GM12878 (cell line): ENCODE measurements at regions not wholly inside any gene's neighbourhood (a gene's known extent, or its start where the extent isn't known, plus 50 kb on each side); places are given as distances from the start of the nearest gene placed in this dataset.

Source experiments
- ATAC-seq: fragments of 200-7000 bp; cut with Tn5 transposase; 3 replicates; pipeline ENCODE4 v1.9.1; 2020; ENCODE audit warnings: mild to moderate bottlenecking, moderate library complexity
- BruUV-seq: library from RNA; stranded (reverse); fragments of 400-500 nt; replicated peaks from 2 replicates; lab custom pipeline; 2021; lab: Mats Ljungman, UMichigan
- CTCF ChIA-PET: fragments of 300-600 bp; sonication (Branson Sonifier 250); formaldehyde crosslinking; extraction: SDS; loops from one replicate; lab custom pipeline; 2021; ENCODE audit warnings: inconsistent platforms; lab: Yijun Ruan, JAX
- POLR2A ChIA-PET: fragments of 350-600 bp; formaldehyde crosslinking; extraction: SDS; loops from one replicate; lab custom pipeline; 2021; ENCODE audit warnings: inconsistent platforms; lab: Charles Lee
- RAD21 ChIA-PET: fragments of 300-600 bp; sonication (Branson Sonifier 250); formaldehyde crosslinking; loops from one replicate; lab custom pipeline; 2023; ENCODE audit warnings: antibody characterized with exemption; ENCODE audit not compliant: unreplicated experiment; lab: Charles Lee
- SMC1A ChIA-PET: fragments of 300-600 bp; sonication (Branson Sonifier 250); formaldehyde crosslinking; loops from one replicate; lab custom pipeline; 2023; ENCODE audit not compliant: unreplicated experiment, uncharacterized antibody; lab: Charles Lee
- DNase-seq: peaks from one replicate; pipeline ENCODE4 v3.0.0-alpha.2; 2011; ENCODE audit warnings: low read depth, low spot score
- FAIRE-seq: peaks from 3 replicates; lab custom pipeline; 2011; peaks lifted over from hg19 to GRCh38; lab: Jason Lieb, UNC
- H2AFZ ChIP-seq: 2 replicates; pipeline ENCODE4 v1.6.0; 2011; ENCODE audit warnings: low read depth, low read length, control low read depth; ENCODE audit not compliant: control insufficient read depth
- H3K27ac ChIP-seq: 2 replicates; pipeline ENCODE4 v1.5.1; 2011; ENCODE audit warnings: control low read depth; ENCODE audit not compliant: control insufficient read depth, insufficient read depth
- H3K27me3 ChIP-seq, 2 experiments: replicated peaks in 1 of 2; 2 replicates each; pipeline versions ENCODE4 v1.6.0 to v1.6.1; 2011; ENCODE audit warnings: low read length in 1 of 2; ENCODE audit not compliant: control insufficient read depth in 2 of 2, insufficient read depth in 2 of 2
- H3K36me3 ChIP-seq, 2 experiments: 2 replicates each; pipeline ENCODE4 v1.5.1; 2011; ENCODE audit warnings: low read length in 1 of 2; ENCODE audit not compliant: control insufficient read depth in 2 of 2, insufficient read depth in 2 of 2
- H3K4me1 ChIP-seq: 2 replicates; pipeline ENCODE4 v1.6.1; 2011; ENCODE audit warnings: mild to moderate bottlenecking, low read length, moderate library complexity, mixed read lengths; ENCODE audit not compliant: control insufficient read depth, insufficient read depth
- H3K4me2 ChIP-seq: 2 replicates; pipeline ENCODE4 v1.6.0; 2011; ENCODE audit warnings: control low read depth; ENCODE audit not compliant: control insufficient read depth, insufficient read depth
- H3K4me3 ChIP-seq: fragments of 200-600 bp; sonication (generic); 2 replicates; pipeline ENCODE4 v1.5.1; 2016
- H3K79me2 ChIP-seq: 2 replicates; pipeline ENCODE4 v1.6.0; 2011; ENCODE audit warnings: low read length; ENCODE audit not compliant: control insufficient read depth, insufficient read depth
- H3K9ac ChIP-seq: 2 replicates; pipeline ENCODE4 v1.8.0; 2011; ENCODE audit warnings: low read length, control low read depth, mixed read lengths; ENCODE audit not compliant: control insufficient read depth, insufficient read depth
- H3K9me3 ChIP-seq: replicated peaks from 3 replicates; pipeline ENCODE4 v1.5.1; 2011; ENCODE audit warnings: mild to moderate bottlenecking, low read length; ENCODE audit not compliant: control insufficient read depth, insufficient read depth
- H4K20me1 ChIP-seq: 2 replicates; pipeline ENCODE4 v1.6.0; 2011; ENCODE audit not compliant: control insufficient read depth, insufficient read depth
- BMI1 ChIP-seq: fragments of 450-650 bp; IDR thresholded peaks from 2 replicates; pipeline ENCODE4 v1.6.1; 2016; ENCODE audit warnings: mild to moderate bottlenecking, moderate library complexity, borderline replicate concordance
- BRCA1 ChIP-seq: IDR thresholded peaks from 2 replicates; pipeline ENCODE4 v1.6.1; 2011; ENCODE audit warnings: low read depth, low read length, improper control_type of control experiment
- IKZF2 ChIP-seq, 2 experiments: fragments of 450-650 bp; IDR thresholded peaks; 2 replicates each; pipeline ENCODE4 v1.6.1; 2017; ENCODE audit warnings: mild to moderate bottlenecking in 2 of 2, moderate library complexity in 2 of 2
- IRF4 ChIP-seq: IDR thresholded peaks from 2 replicates; pipeline ENCODE4 v1.6.1; 2011; ENCODE audit warnings: low read depth, low read length
- KAT2A ChIP-seq: conservative IDR thresholded peaks from 2 replicates; pipeline ENCODE4 v1.6.1; 2011; ENCODE audit warnings: low read depth, low read length; ENCODE audit not compliant: control insufficient read depth
- MEF2B ChIP-seq: fragments of 450-650 bp; IDR thresholded peaks from 2 replicates; pipeline ENCODE4 v1.6.1; 2018; ENCODE audit warnings: mild to moderate bottlenecking, moderate library complexity; ENCODE audit not compliant: partially characterized antibody, poor library complexity, severe bottlenecking
- NBN ChIP-seq: fragments of 450-650 bp; IDR thresholded peaks from 2 replicates; pipeline ENCODE4 v1.6.1; 2016
- NR2C1 ChIP-seq: fragments of 450-650 bp; IDR thresholded peaks from 2 replicates; pipeline ENCODE4 v1.6.1; 2017; ENCODE audit warnings: antibody characterized with exemption, mild to moderate bottlenecking, moderate library complexity
- PAX8 ChIP-seq: fragments of 450-650 bp; IDR thresholded peaks from 2 replicates; pipeline ENCODE4 v1.6.1; 2017; ENCODE audit warnings: mild to moderate bottlenecking, moderate library complexity
- SMAD5 ChIP-seq: IDR thresholded peaks from 2 replicates; pipeline ENCODE4 v1.6.1; 2016; ENCODE audit warnings: antibody characterized with exemption, low read depth
- SMARCA5 ChIP-seq: fragments of 450-650 bp; IDR thresholded peaks from 2 replicates; pipeline ENCODE4 v1.6.1; 2017; ENCODE audit warnings: mild to moderate bottlenecking
- STAT1 ChIP-seq: fragments of 450-650 bp; conservative IDR thresholded peaks from 2 replicates; pipeline ENCODE4 v1.6.1; 2014; ENCODE audit warnings: antibody characterized with exemption, mild to moderate bottlenecking
- STAT3 ChIP-seq: IDR thresholded peaks from 2 replicates; pipeline ENCODE4 v1.6.1; 2011; ENCODE audit warnings: low read depth, low read length, improper control_type of control experiment
- SUZ12 ChIP-seq: fragments of 200-600 bp; sonication (generic); IDR thresholded peaks from one replicate; pipeline ENCODE4 v1.6.1; 2018; ENCODE audit warnings: antibody characterized with exemption, mild to moderate bottlenecking; ENCODE audit not compliant: unreplicated experiment
- TCF12 ChIP-seq: IDR thresholded peaks from 2 replicates; pipeline ENCODE4 v1.6.1; 2011; ENCODE audit warnings: low read depth, mild to moderate bottlenecking, low read length
- TCF3 ChIP-seq: IDR thresholded peaks from 2 replicates; pipeline ENCODE4 v1.6.1; 2012; ENCODE audit warnings: low read depth, mild to moderate bottlenecking, low read length, borderline replicate concordance; ENCODE audit not compliant: insufficient read depth
- YBX1 ChIP-seq: fragments of 450-650 bp; IDR thresholded peaks from 2 replicates; pipeline ENCODE4 v1.6.1; 2016; ENCODE audit warnings: antibody characterized with exemption
- ZNF622 ChIP-seq: fragments of 450-650 bp; IDR thresholded peaks from 2 replicates; pipeline ENCODE4 v1.6.1; 2017; ENCODE audit warnings: mild to moderate bottlenecking, inconsistent platforms
- ZSCAN29 ChIP-seq: fragments of 450-650 bp; IDR thresholded peaks from 2 replicates; pipeline ENCODE4 v1.6.1; 2017; ENCODE audit warnings: mild to moderate bottlenecking, moderate library complexity
- WGBS: methylation state at CpG from one replicate; pipeline ENCODE4 v1.1.6; 2016; ENCODE audit warnings: low lambda C conversion rate; ENCODE audit not compliant: insufficient replicate concordance, insufficient coverage; ENCODE audit errors: missing lambda C conversion rate; 5-methylcytosine and 5-hydroxymethylcytosine counted together
- in situ Hi-C: fragments of 300-500 bp; cut with MboI; formaldehyde crosslinking; loops from 9 replicates; pipeline ENCODE4 v1.14.3; 2018; ENCODE audit warnings: mixed read lengths
- intact Hi-C: fragments of 100-400 bp; cut with micrococcal nuclease; formaldehyde crosslinking; loops from one replicate; pipeline ENCODE4 v1.14.2; 2022; ENCODE audit not compliant: unreplicated experiment
- TF ChIP-seq, protein P1 (sequence below): IDR thresholded peaks from 2 replicates; pipeline ENCODE4 v1.6.1; 2012; ENCODE audit warnings: low read depth, low read length, improper control_type of control experiment
- TF ChIP-seq, protein P2 (sequence below): fragments of 450-650 bp; IDR thresholded peaks from 2 replicates; pipeline ENCODE4 v1.6.1; 2017; ENCODE audit warnings: antibody characterized with exemption, mild to moderate bottlenecking, moderate library complexity

- TF ChIP-seq TCF12, result no peak
- TF ChIP-seq, protein P1, sequence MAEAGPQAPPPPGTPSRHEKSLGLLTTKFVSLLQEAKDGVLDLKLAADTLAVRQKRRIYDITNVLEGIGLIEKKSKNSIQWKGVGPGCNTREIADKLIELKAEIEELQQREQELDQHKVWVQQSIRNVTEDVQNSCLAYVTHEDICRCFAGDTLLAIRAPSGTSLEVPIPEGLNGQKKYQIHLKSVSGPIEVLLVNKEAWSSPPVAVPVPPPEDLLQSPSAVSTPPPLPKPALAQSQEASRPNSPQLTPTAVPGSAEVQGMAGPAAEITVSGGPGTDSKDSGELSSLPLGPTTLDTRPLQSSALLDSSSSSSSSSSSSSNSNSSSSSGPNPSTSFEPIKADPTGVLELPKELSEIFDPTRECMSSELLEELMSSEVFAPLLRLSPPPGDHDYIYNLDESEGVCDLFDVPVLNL, result no peak
- no peak for TF ChIP-seq STAT3
Observed at GRCh38 chr6:165096209-165096608, 213.2 kb downstream of the C6orf118 start (continued).

GRCh38 chr6:165092881-165093595, 216.4 kb downstream of the C6orf118 start:
- intact Hi-C loops, result no loop called here
- TF ChIP-seq IKZF2 (IDR thresholded peaks at IDR 0.05), result no peak
- TF ChIP-seq BRCA1, result no peak
- no peak for TF ChIP-seq TCF3
- no peak for TF ChIP-seq ZNF622
- TF ChIP-seq ZSCAN29, result no peak
- TF ChIP-seq KAT2A, result no peak
- TF ChIP-seq NR2C1, result no peak
- no peak for TF ChIP-seq SMAD5
- no peak for TF ChIP-seq IRF4
- no peak for TF ChIP-seq PAX8
- TF ChIP-seq, protein P2, sequence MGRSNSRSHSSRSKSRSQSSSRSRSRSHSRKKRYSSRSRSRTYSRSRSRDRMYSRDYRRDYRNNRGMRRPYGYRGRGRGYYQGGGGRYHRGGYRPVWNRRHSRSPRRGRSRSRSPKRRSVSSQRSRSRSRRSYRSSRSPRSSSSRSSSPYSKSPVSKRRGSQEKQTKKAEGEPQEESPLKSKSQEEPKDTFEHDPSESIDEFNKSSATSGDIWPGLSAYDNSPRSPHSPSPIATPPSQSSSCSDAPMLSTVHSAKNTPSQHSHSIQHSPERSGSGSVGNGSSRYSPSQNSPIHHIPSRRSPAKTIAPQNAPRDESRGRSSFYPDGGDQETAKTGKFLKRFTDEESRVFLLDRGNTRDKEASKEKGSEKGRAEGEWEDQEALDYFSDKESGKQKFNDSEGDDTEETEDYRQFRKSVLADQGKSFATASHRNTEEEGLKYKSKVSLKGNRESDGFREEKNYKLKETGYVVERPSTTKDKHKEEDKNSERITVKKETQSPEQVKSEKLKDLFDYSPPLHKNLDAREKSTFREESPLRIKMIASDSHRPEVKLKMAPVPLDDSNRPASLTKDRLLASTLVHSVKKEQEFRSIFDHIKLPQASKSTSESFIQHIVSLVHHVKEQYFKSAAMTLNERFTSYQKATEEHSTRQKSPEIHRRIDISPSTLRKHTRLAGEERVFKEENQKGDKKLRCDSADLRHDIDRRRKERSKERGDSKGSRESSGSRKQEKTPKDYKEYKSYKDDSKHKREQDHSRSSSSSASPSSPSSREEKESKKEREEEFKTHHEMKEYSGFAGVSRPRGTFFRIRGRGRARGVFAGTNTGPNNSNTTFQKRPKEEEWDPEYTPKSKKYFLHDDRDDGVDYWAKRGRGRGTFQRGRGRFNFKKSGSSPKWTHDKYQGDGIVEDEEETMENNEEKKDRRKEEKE, result no peak
- TF ChIP-seq NBN, result no peak
- no peak for TF ChIP-seq BMI1
- TF ChIP-seq SMARCA5, result no peak
- no peak for TF ChIP-seq SUZ12
- no peak for TF ChIP-seq MEF2B
- TF ChIP-seq STAT1, result no peak
- TF ChIP-seq YBX1, result no peak

More at GRCh38 chr6:165092881-165093595, 216.4 kb downstream of the C6orf118 start:
- in situ Hi-C loops, result no loop called here
- H3K27ac ChIP-seq, result no peak overlapping the region
- BruUV-seq, result no TSS peak
- CTCF ChIA-PET, result interaction anchor here (0.6 kb wide), 1 partner anchor 1976 kb away, joined by 3 read pairs; no protein-coding TSS in a partner anchor
- H3K4me3 ChIP-seq, result no peak overlapping the region
- DNase-seq (no peak), FAIRE-seq (no peak), ATAC-seq (no peak)
- H2AFZ ChIP-seq, result no peak overlapping the region
- no peaks in the 10 kb centered on the region for H3K4me1 ChIP-seq
- H3K9me3 ChIP-seq, result no peaks in the 10 kb centered on the region
- 29% methylated on average over 6 of the region's 6 CpGs for WGBS
- SMC1A ChIA-PET, result no interaction called here
- no peaks in the 10 kb centered on the region for H3K36me3 ChIP-seq
- POLR2A ChIA-PET, result no interaction called here
- H3K4me2 ChIP-seq, result no peak overlapping the region
- no peak overlapping the region for H3K9ac ChIP-seq
- no peaks in the 10 kb centered on the region for H3K27me3 ChIP-seq
- RAD21 ChIA-PET, result no interaction called here
- no peaks in the 10 kb centered on the region for H3K79me2 ChIP-seq
- H4K20me1 ChIP-seq, result no peaks in the 10 kb centered on the region
